ENCODE measurements at regions not wholly inside any gene's neighbourhood (a gene's known extent, or its start where the extent isn't known, plus 50 kb on each side); places are given as distances from the start of the nearest gene placed in this dataset.

- TF ChIP-seq MYC (CRISPR knock-in tag; IDR thresholded peaks at IDR 0.05; ENCODE audit: borderline replicate concordance), result no peak
- TF ChIP-seq FOXK1 (CRISPR knock-in tag; IDR thresholded peaks at IDR 0.05; ENCODE audit: borderline replicate concordance, low read depth), result no peak
Measured at GRCh38 chr1:106926803-106927582, 129.5 kb upstream of the PRMT6 start.
